ENCODE measurements at regions not wholly inside any gene's neighbourhood (a gene's known extent, or its start where the extent isn't known, plus 50 kb on each side); places are given as distances from the start of the nearest gene placed in this dataset.

- Histone ChIP-seq H3K4me3 (ENCODE audit: low read depth in 1 of 2, low read length in 2 of 2) (no peak overlapping the region), H3K27ac (ENCODE audit: low read length) (no peak overlapping the region), H3K36me3 (ENCODE audit: insufficient read depth, low read length) (no peaks in the 10 kb centered on the region), H3K79me2 (ENCODE audit: insufficient read depth, low read length) (no peaks in the 10 kb centered on the region), H3K27me3 (ENCODE audit: insufficient read depth, low read length, poor library complexity) (no peaks in the 10 kb centered on the region), H3K9me3 (ENCODE audit: insufficient read depth, low read length, severe bottlenecking) (no peaks in the 10 kb centered on the region), H2AFZ (ENCODE audit: low read depth, low read length) (no peak overlapping the region), H4K20me1 (ENCODE audit: insufficient read depth, low read length) (no peaks in the 10 kb centered on the region), H3K9ac (ENCODE audit: low read depth, low read length) (no peak overlapping the region), H3K4me2 (ENCODE audit: insufficient read depth, low read length) (no peak overlapping the region), H3K4me1 (ENCODE audit: insufficient read depth, low read length) (no peaks in the 10 kb centered on the region)
- ATAC-seq (ENCODE audit: insufficient read depth, low read depth) (no peak), DNase-seq (no peak)
- TF ChIP-seq EZH2 (IDR thresholded peaks at IDR 0.05; ENCODE audit: borderline replicate concordance, low read depth, low read length, severe bottlenecking) (no peak), CTCF (IDR thresholded peaks at IDR 0.05; ENCODE audit: borderline replicate concordance, extremely low read depth, low read length, poor library complexity, severe bottlenecking) (no peak)
Measured at GRCh38 chr2:103785432-103785831, 1023.6 kb downstream of the TMEM182 start.

GRCh38 chr2:103785956-103786355 lies 1024.1 kb downstream of the TMEM182 start:
- Histone ChIP-seq H3K36me3 (ENCODE audit: insufficient read depth, low read length) (no peaks in the 10 kb centered on the region), H3K79me2 (ENCODE audit: insufficient read depth, low read length) (no peaks in the 10 kb centered on the region), H3K9me3 (ENCODE audit: insufficient read depth, low read length, severe bottlenecking) (no peaks in the 10 kb centered on the region), H4K20me1 (ENCODE audit: insufficient read depth, low read length) (no peaks in the 10 kb centered on the region), H3K27me3 (ENCODE audit: insufficient read depth, low read length, poor library complexity) (no peaks in the 10 kb centered on the region), H3K27ac (ENCODE audit: low read length) (no peak overlapping the region), H3K4me3 (ENCODE audit: low read depth in 1 of 2, low read length in 2 of 2) (no peak overlapping the region), H2AFZ (ENCODE audit: low read depth, low read length) (no peak overlapping the region), H3K4me1 (ENCODE audit: insufficient read depth, low read length) (no peaks in the 10 kb centered on the region), H3K4me2 (ENCODE audit: insufficient read depth, low read length) (no peak overlapping the region), H3K9ac (ENCODE audit: low read depth, low read length) (no peak overlapping the region)
- no peak for DNase-seq
- ATAC-seq (ENCODE audit: insufficient read depth, low read depth), result no peak
- TF ChIP-seq EZH2 (IDR thresholded peaks at IDR 0.05; ENCODE audit: borderline replicate concordance, low read depth, low read length, severe bottlenecking) (no peak), CTCF (IDR thresholded peaks at IDR 0.05; ENCODE audit: borderline replicate concordance, extremely low read depth, low read length, poor library complexity, severe bottlenecking) (no peak)

- TF ChIP-seq EZH2 (IDR thresholded peaks at IDR 0.05; ENCODE audit: borderline replicate concordance, low read depth, low read length, severe bottlenecking), result no peak
- TF ChIP-seq CTCF (IDR thresholded peaks at IDR 0.05; ENCODE audit: borderline replicate concordance, extremely low read depth, low read length, poor library complexity, severe bottlenecking), result no peak
- H3K36me3 ChIP-seq (ENCODE audit: insufficient read depth, low read length), result no peaks in the 10 kb centered on the region
- no peak overlapping the region for H2AFZ ChIP-seq (ENCODE audit: low read depth, low read length)
- H3K79me2 ChIP-seq (ENCODE audit: insufficient read depth, low read length), result no peaks in the 10 kb centered on the region
- H3K27me3 ChIP-seq (ENCODE audit: insufficient read depth, low read length, poor library complexity), result no peaks in the 10 kb centered on the region
- no peak for DNase-seq
- no peaks in the 10 kb centered on the region for H3K9me3 ChIP-seq (ENCODE audit: insufficient read depth, low read length, severe bottlenecking)
- H3K9ac ChIP-seq (ENCODE audit: low read depth, low read length), result no peak overlapping the region
- no peak overlapping the region for H3K27ac ChIP-seq (ENCODE audit: low read length)
- H3K4me3 ChIP-seq (ENCODE audit: low read depth in 1 of 2, low read length in 2 of 2), result no peak overlapping the region
- no peak for ATAC-seq (ENCODE audit: insufficient read depth, low read depth)
- no peaks in the 10 kb centered on the region for H4K20me1 ChIP-seq (ENCODE audit: insufficient read depth, low read length)
- no peaks in the 10 kb centered on the region for H3K4me1 ChIP-seq (ENCODE audit: insufficient read depth, low read length)
- H3K4me2 ChIP-seq (ENCODE audit: insufficient read depth, low read length), result no peak overlapping the region
Measured at GRCh38 chr2:103788389-103788788, 1026.6 kb downstream of the TMEM182 start.

- H3K9ac ChIP-seq (ENCODE audit: low read depth, low read length), result no peak overlapping the region
- H4K20me1 ChIP-seq (ENCODE audit: insufficient read depth, low read length), result no peaks in the 10 kb centered on the region
- DNase-seq (no peak), ATAC-seq (ENCODE audit: insufficient read depth, low read depth) (no peak)
- no peaks in the 10 kb centered on the region for H3K4me1 ChIP-seq (ENCODE audit: insufficient read depth, low read length)
- TF ChIP-seq CTCF (IDR thresholded peaks at IDR 0.05; ENCODE audit: borderline replicate concordance, extremely low read depth, low read length, poor library complexity, severe bottlenecking) (no peak), EZH2 (IDR thresholded peaks at IDR 0.05; ENCODE audit: borderline replicate concordance, low read depth, low read length, severe bottlenecking) (no peak)
- no peak overlapping the region for H2AFZ ChIP-seq (ENCODE audit: low read depth, low read length)
- H3K27me3 ChIP-seq (ENCODE audit: insufficient read depth, low read length, poor library complexity), result no peaks in the 10 kb centered on the region
- H3K27ac ChIP-seq (ENCODE audit: low read length), result no peak overlapping the region
- no peak overlapping the region for H3K4me3 ChIP-seq (ENCODE audit: low read depth in 1 of 2, low read length in 2 of 2)
- H3K36me3 ChIP-seq (ENCODE audit: insufficient read depth, low read length), result no peaks in the 10 kb centered on the region
- H3K4me2 ChIP-seq (ENCODE audit: insufficient read depth, low read length), result no peak overlapping the region
- no peaks in the 10 kb centered on the region for H3K9me3 ChIP-seq (ENCODE audit: insufficient read depth, low read length, severe bottlenecking)
- H3K79me2 ChIP-seq (ENCODE audit: insufficient read depth, low read length), result no peaks in the 10 kb centered on the region
Measured at GRCh38 chr2:103788951-103789350, 1027.1 kb downstream of the TMEM182 start.
